Neural cell (in vitro differentiated cells): ENCODE measurements at regions not wholly inside any gene's neighbourhood (a gene's known extent, or its start where the extent isn't known, plus 50 kb on each side); places are given as distances from the start of the nearest gene placed in this dataset.

Experiments used
- CTCF ChIP-seq: fragments of 450-650 bp; IDR thresholded peaks from 2 replicates; pipeline ENCODE4 v1.5.1; 2014; ENCODE audit warnings: antibody characterized with exemption, mild to moderate bottlenecking, moderate library complexity; ENCODE audit not compliant: poor library complexity, severe bottlenecking
- EP300 ChIP-seq: fragments of 450-650 bp; conservative IDR thresholded peaks from 2 replicates; pipeline ENCODE4 v1.6.1; 2014; ENCODE audit warnings: antibody characterized with exemption, mild to moderate bottlenecking, moderate library complexity; ENCODE audit not compliant: poor library complexity, severe bottlenecking
- EZH2 ChIP-seq: fragments of 200-600, 300-800 bp; shearing (Covaris generic), sonication (generic); IDR thresholded peaks from 2 replicates; pipeline ENCODE4 v1.6.1; 2014; ENCODE audit warnings: antibody characterized with exemption, low read length, borderline replicate concordance, mild to moderate bottlenecking; ENCODE audit not compliant: insufficient read depth, poor library complexity, severe bottlenecking
- MXI1 ChIP-seq: fragments of 450-650 bp; conservative IDR thresholded peaks from 2 replicates; pipeline ENCODE4 v1.6.1; 2014; ENCODE audit warnings: antibody characterized with exemption, mild to moderate bottlenecking; ENCODE audit not compliant: poor library complexity, severe bottlenecking
- SMC3 ChIP-seq: fragments of 450-650 bp; conservative IDR thresholded peaks from 2 replicates; pipeline ENCODE4 v1.6.1; 2014; ENCODE audit warnings: antibody characterized with exemption, mild to moderate bottlenecking, moderate library complexity; ENCODE audit not compliant: poor library complexity

- TF ChIP-seq CTCF, result no peak
- no peak for TF ChIP-seq SMC3
- TF ChIP-seq MXI1, result no peak
- no peak for TF ChIP-seq EZH2
- no peak for TF ChIP-seq EP300
Observed at GRCh38 chr11:95522874-95523273, 266.7 kb downstream of the FAM76B start.
